ENCODE measurements at regions not wholly inside any gene's neighbourhood (a gene's known extent, or its start where the extent isn't known, plus 50 kb on each side); places are given as distances from the start of the nearest gene placed in this dataset.

DNA sequence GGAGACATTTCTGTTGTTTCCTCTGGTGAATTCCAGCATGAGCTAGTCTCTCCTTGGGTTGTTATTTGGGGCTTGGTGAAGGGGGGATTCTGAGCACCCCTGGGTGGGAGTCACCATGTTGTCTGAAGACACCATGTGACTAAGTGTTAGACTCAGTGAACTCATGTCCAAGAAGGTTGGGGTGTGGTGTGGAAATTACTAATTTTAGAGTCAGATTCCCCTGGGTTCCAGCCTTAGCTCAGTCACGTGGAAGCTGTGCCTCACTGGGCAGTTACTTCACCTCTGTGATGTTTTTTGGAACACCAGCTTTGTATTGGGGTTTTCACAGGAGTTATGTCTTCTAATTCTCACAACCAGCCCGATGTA, 171.5 kb downstream of the RPLP1 start:
- DNase-seq (ENCODE audit: extremely low read depth in 1 of 2, low read depth in 1 of 2) = no peak

DNA sequence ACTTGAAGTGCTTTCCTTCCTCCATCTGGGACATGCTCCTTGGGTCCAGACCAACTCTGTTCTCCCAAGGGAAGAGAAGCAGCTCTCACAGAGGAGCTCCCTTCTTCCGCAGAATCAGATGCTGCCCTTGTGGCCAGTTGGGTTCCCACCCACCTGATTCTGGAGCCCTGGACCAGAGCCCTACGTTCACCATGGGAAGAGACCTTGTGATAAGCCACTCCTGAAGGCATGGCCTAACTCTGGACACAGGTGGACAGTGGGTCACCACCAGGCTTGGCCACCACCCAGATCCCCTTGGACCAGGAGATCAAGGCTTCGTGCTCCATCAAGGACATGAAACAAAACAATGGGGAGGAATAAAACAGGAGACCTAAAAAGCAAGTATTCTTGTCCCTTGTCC, 172.2 kb downstream of the RPLP1 start:
- no peak for DNase-seq (ENCODE audit: extremely low read depth in 1 of 2, low read depth in 1 of 2)

DNA sequence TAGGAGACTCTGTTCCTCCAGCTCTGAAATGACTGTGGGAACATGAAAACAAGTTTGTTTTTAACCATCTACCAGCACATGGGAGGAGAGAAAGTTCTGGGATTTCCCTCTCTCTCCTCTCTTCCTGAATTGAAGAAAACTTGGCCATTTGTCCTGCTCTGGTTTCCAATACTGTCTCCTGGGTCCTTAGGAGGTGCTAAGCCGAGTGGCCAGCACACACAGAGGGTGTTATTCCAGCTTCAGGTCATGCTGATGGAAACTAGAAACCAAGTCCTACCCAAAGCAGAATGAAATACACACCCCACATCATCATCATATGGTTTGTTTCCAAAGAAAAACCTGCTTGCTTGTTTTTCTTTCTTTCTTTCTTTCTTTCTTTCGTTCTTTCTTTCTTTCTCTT, 172.7 kb downstream of the RPLP1 start:
- DNase-seq (ENCODE audit: extremely low read depth in 1 of 2, low read depth in 1 of 2) = no peak

DNA sequence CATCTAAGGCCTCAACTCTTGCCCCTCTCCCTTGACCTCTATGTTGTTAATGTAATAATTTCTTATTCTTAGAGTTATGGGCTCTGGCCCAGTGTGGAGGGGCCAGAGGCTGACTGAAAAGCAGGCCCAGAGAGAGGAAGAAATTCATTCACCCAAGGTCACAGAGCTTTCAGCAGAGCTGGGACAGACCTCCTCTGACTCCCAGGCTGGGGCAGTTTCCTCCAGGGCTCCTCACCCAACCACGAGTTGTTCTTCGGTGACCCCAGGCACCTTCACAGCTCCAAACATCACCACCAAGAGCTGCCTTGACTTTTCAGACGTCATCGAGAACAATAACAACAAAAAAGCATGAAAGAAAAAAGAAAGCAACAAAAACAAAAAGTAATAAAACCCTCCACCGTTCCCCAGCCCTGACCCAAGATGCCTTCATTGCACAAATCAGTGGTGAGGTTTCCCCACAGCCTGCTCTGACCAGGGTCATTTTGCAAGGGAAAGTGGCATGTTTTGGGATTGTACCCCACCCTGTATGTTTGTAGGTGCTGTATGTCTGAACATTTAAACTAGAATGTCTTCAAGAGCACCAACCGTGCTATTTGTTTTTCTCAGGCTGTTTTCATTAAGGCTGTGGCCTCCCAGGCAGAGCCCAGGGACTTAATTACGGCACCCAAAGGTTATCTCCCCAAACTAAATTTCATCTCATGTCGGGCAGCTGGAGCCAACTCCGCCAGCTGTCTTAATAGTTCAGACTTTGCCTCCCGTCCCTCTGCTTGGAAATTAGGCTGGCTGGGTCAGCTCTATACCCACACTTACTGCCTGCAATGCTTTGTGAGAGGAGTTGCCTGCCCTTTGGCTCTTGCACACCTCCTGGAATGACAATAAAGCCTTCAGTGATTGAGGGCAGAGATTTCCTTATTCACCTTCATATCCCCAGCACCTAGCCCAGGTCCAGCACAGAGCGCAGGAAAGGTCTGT, 173.8 kb downstream of the RPLP1 start:
- DNase-seq (ENCODE audit: extremely low read depth in 1 of 2, low read depth in 1 of 2) = no peak

DNA sequence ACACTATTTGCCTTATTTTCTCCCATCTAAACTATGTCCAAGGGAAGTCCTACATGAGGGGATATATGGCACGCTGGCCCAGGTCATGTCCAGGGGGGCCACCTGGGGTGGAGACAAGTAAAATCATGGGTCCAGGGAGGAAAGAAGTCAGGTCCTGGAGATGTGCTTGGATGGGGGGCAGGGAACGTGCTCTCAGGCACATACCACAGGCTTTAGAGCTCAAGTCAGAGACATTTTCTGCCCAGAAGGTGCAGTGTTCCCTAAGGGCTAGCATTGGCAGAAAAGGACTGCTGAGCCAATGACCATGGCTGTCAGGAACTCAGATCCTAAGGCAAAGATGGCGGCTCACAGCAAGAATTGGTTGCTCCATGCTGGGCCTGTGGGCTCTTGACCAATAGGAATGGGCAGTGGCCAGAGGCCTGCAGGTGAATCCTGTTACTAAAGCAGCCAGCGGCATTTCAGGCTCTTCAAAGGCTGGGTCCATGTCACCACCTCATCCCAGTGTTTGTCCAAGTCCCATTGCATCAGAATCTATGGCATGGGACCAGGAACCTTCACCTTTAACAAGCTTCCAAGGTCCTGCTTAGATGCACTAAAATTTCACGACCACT, 175.0 kb downstream of the RPLP1 start:
- DNase-seq (ENCODE audit: extremely low read depth in 1 of 2, low read depth in 1 of 2) = no peak

DNA sequence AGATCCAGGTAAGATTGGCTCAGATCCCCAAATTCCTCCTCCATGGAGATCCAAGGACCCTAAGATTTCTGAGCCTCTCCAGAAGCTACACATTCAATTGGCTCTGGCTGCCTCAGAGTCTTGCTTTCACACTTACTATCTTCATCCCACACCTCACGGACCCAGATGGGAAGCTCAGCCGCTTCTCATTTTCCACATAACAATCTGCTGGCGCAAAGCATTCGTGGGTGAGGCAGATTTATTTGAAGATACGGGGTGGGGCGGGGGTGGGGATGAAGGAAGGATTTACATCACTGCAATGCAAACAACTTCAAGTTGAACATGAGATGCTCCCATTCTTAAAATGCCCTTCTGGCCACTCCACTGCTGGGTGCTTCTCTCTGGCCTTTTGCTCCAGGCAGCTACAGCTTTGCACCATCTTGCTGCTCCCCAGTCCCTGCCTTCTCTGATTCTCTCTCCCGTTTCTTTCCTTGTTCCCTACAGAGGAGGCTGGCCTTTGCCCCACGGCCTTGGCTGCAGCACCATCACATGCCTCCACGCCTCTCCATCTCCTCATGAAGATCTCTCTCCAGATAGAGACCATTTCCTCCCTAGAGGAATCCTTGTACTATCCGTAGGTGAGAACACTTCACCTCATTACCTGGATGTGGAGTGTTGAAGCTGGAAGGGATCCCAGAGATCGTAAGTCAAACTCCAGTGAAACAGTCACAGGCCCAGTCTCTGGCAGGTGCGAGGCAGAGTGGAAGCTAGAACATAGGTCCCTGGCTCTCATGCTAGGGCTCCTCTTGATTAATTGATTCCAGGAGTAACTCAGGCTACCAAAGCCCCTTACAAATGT, 175.9 kb downstream of the RPLP1 start:
- DNase-seq (ENCODE audit: extremely low read depth in 1 of 2, low read depth in 1 of 2) = no peak

DNA sequence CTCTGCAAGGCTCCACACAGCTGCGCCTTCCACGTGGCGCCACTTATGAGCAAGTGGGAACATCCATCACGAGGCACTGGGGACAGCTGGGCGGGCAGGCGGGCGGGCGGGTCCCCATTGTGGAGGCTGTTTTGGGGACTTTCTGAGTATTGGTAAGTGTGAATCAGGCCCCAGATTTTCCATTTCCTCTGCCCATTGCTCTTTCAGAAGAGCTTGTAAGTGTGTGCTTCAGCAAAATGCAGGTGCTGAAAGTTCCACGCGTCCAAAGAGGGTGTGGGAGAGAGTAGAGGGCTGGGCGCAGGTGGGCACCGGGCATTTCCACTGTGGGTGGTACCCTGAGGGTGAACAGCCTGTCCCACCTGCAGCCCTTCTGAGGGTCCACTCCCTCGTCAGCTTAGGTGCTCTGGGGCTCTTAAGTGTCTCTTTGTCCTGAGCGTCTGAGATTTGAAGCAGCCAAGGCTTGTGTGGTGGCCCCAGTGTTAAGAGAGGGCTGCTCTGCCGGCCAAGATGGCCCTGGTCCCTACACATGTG, 177.1 kb downstream of the RPLP1 start:
- DNase-seq (ENCODE audit: extremely low read depth in 1 of 2, low read depth in 1 of 2) = peak in 1 of 2 donors; percentile 13

DNA sequence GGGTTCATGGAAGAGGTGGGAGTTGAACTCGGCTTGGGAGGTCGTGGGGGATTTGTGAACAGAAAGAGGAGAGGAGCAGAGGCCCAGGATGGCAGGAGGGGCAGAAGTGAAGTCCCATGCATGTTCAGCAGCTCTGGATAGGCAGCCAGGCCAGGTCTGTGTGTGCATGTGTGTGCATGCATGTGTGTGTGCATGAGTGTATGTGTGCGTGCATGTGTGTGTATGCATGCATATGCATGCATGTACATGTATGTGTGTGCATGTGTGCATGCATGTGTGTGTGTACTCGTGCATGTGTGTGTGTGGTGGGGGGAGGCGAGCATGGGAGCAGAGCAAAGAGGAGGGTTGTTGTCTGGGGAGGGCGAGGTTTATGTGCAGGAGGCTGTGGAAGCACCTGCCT, 178.4 kb downstream of the RPLP1 start:
- DNase-seq (ENCODE audit: extremely low read depth in 1 of 2, low read depth in 1 of 2) = no peak

DNA sequence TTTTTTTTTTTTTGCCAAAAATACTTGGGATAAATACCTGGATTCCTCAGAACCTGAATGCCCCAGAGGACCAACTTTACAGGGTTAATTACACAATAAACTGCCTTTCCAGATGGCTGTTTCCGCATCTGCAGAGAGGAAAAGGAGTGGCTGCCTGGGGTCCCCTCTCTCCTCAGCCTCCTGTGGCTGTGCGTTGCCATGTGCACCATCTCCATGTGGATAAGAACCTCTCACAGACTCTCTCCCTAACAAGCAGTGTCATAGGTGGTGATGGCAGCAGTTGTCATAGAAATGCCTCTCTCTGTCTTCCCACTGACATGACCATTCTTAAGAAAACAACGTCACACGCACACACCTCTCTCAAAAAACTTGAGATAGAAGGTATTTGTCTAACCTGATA, 179.4 kb downstream of the RPLP1 start:
- DNase-seq (ENCODE audit: extremely low read depth in 1 of 2, low read depth in 1 of 2) = no peak

DNA sequence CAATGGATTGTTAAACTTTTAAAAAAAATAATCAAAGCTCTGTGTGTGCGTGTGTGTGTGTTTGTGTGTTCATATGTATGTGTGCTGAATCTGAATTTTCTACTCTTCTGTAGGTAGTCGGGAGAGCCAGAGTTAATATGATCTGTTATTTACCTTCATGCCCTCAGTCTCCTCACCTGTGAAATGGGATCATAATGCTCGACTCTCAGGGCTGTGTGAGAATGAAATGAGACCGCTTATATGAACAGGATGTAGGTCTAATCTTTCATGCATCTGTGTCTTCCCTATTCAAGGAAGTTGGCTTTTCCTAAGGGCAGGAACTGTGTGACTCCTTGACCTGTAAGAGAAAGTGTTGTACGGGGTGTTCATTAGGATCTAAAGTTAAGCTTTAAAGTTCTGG, 182.2 kb downstream of the RPLP1 start:
- DNase-seq (ENCODE audit: extremely low read depth in 1 of 2, low read depth in 1 of 2) = no peak

DNA sequence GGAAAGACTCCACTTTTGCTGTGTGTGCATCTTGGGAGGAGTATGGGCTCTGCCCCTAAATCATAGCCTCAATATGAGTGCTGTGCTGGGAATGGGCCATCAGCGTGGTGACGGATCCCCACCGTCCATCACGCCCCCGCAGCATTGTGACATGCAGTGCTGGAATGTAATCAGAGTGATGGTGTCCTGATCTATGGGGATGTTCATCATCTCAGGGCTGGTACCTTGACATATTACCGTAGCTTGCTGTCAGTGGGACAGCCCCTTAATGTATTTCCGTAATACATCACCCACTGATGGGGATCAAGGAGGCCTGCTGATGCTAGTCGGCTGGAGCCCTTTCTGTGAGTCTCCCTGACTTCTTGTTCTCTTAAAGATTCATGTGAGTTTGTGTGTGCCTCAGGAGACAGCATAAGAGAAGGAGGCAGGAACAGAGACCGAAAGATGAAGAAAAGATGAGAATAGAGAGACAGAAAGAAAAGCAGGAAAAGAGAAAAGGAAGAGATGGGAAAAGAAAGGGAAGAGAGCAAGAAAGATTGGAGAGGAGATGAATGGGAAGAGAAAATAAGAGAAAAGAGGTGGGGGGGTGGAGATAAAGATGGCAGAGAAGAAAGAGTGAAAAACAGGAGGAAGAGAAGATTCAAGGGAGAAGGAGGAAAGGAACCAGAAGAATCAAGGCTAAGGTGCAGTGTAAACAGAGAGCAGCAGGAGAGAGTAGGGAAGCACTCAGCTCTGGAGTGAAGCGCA, 183.7 kb downstream of the RPLP1 start:
- DNase-seq (ENCODE audit: extremely low read depth in 1 of 2, low read depth in 1 of 2) = no peak

DNA sequence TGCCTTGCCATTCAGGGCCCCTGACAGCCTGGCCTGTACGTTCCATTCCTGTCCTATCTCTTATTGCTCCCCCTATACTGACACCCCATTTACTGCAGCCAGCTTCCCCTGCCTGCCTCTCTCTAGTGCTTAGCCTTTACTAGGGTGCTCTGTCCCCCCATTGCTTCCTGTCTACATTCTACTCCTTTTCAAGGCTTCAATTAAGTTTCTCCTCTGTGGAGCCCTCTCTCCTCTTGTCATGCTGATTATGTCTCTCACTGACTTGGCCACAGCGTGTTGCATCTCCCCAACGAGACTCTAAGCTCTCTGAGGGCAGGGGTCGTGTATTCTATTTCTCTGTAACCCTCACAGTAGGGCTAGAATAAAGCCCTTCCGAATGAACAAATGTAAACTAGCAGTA, 185.2 kb downstream of the RPLP1 start:
- DNase-seq (ENCODE audit: extremely low read depth in 1 of 2, low read depth in 1 of 2) = no peak

DNA sequence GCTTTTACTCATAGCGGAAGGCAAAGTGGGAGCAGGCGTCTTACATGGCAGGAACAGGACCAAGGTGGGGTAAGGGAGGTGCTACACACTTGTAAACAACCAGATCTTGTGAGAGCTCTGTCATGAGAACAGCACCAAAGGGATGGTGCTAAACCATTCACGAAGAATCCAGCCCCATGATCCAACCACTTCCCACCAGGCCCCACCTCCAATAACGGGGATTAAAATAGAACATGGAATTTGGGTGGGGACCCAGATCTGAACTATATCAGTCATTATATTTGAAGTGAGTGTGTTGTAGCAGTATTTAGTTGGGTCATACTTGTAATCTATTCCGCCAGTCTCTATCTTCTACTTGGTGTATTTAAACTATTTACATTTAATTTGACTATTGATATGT, 190.9 kb downstream of the RPLP1 start:
- DNase-seq (ENCODE audit: extremely low read depth in 1 of 2, low read depth in 1 of 2) = no peak

DNA sequence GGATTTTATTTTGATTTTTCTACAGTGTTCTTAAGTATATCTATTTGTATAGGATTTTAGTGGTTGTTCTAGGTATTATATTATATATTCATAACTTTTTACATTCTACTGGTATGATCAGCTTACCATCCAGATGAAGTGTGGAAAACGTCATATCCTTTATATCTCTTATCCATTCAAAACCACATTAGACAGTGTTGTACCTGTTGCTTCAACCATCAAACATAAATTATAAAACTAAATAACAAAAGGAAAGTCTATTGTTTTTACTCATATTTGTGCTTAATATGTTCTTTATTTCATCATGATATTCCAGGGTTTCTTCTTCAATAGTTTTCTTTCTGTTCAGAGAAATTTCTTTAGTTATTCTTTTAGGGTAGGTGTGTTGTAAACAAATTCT, 191.4 kb downstream of the RPLP1 start:
- no peak for DNase-seq (ENCODE audit: extremely low read depth in 1 of 2, low read depth in 1 of 2)

DNA sequence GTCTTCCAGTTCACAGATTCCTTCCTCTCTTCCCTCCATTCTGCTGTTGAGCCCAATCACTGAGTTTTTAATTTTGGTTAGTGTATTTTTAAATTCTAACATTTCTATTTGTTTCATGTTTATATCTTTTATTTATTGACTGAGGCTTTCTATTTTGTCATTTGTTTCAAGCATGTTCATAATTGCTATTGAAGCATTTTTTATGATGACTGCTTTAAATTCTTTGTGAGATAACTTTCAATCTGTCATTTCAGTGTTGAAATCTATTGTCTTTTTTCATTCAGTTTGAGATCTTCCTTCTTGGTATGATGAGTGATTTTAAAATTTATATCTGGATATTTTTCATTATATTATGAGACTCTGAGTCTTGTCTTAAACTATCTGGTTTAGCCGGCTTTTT, 192.3 kb downstream of the RPLP1 start:
- DNase-seq (ENCODE audit: extremely low read depth in 1 of 2, low read depth in 1 of 2) = no peak

DNA sequence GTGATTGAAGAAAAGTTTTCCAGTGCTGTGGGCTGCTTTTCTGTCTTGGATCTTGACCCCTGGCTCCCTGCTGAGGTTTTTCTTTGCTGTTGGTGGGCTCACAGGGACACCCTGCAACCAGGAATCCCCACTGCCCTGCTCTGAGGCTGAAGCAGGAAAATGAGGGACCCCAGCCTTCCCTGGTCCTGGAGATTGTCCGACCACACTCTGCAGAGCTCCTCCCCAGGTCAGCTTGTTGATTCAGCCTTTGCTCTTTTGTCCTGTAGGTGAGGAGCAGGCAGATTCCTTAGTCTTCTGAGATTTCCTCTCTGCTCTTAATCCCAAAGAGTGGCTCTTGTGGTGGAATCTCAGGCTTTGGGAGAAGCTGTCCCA, 194.5 kb downstream of the RPLP1 start:
- no peak for DNase-seq (ENCODE audit: extremely low read depth in 1 of 2, low read depth in 1 of 2)

DNA sequence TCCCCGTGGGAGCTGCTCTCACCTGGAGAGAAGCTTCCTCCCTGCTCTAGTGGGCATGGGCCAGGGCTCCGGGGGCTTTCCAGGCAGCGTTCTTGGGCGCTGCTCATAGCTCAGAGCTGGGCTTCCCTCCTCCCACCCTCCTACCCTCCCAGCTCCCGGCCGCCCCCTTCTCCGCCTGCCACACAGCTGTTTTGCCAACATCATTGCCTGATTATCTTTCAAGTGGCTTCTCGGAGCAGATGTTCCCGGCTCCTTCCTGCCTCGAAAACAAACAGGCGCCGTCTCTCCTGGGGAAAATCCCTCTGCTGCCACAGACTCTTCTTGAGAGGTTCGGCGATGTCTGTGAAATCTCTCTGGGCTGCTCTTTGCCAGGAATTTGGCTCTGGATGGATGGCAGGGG, 195.6 kb downstream of the RPLP1 start:
- no peak for DNase-seq (ENCODE audit: extremely low read depth in 1 of 2, low read depth in 1 of 2)

DNA sequence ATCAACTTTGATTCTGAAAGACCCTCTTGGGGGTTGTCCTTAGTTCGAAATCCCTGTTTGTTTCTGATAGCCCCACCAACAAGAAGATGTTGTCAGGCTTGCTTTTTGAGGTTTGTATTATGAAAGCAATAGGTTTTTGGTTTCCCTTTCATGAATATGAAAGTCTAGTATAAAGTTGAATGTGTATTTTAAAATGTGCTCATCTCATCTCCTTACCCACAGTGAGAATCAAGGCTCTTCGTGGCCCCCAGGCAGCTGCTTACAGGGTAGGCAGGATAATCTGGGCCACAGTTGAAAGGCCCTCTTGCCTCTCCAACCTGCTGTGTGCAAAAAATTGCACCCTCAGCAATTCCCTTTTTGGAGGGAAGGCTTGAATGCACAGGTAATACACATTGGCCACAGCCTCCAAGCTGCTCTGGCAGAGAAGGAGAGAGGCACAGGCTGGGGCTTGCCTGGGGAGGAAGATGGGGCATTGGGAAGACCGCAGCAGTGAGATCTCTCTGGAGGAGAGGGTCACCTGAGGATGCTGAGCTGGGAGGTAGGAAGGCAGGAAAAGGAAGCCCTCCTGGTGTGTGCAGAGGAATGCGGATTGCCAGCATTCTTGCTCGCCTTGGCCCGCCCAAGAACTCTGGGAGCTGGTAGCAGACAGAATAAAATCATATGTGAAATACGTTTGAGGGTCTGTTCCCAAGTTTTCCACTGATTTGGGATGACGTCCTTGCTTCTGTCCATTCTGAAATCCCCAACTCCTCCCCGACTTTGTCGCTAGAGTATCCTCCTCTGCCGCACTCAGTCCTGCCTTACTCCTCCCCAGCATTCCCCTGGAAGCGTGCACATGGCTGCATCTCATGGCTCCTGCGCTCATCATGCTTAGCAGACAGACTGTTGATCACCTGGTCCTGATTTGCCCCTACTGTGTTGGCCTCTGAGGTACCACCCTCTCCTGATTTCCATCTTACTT, 196.4 kb downstream of the RPLP1 start:
- DNase-seq (ENCODE audit: extremely low read depth in 1 of 2, low read depth in 1 of 2) = no peak

DNA sequence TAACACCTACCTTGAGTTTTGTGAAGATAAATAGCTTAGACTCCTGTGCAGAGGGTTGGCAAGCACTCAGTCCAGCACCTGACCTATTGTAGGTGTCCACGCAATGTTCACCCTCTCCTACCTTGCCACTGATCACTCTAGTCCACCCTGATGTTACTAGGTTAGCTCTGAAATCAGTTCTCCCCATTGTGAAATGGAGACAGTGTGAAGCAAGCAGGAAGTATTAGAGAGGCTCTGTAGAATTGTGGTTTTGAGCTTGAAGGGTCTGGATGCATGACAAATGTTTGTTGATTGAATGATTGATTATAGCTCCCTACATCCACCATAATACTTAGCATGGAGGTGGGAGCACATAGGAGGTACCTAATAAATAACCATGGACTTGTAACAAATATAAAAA, 199.7 kb downstream of the RPLP1 start:
- no peak for DNase-seq (ENCODE audit: extremely low read depth in 1 of 2, low read depth in 1 of 2)

Measured in stimulated activated CD8-positive, alpha-beta memory T cell treated with anti-CD3 and anti-CD28 coated beads, Interleukin-7, amount 100 ng/mL, for 48 hours (primary cell).